Naive thymus-derived CD4-positive, alpha-beta T cell (primary cell): ENCODE measurements at regions not wholly inside any gene's neighbourhood (a gene's known extent, or its start where the extent isn't known, plus 50 kb on each side); places are given as distances from the start of the nearest gene placed in this dataset.

Source experiments
- ATAC-seq: fragments of 150-1000 bp; cut with Tn5 transposase; 2 replicates; pipeline ENCODE4 v1.10.0; 2021; ENCODE audit warnings: mild to moderate bottlenecking, moderate library complexity
- CTCF ChIA-PET: fragments of 350-600 bp; sonication (Branson Sonifier 250); formaldehyde crosslinking; loops from one replicate; lab custom pipeline; 2021; ENCODE audit warnings: antibody characterized with exemption; lab: Charles Lee
- POLR2A ChIA-PET: fragments of 350-600 bp; sonication (Branson Sonifier 250); formaldehyde crosslinking; loops from one replicate; lab custom pipeline; 2021; ENCODE audit warnings: antibody characterized with exemption, inconsistent platforms; lab: Charles Lee
- DNase-seq, 9 donors: peaks; one replicate each; pipeline versions ENCODE4 v3.0.0 to v3.0.0-alpha.2; 2020 to 2022; ENCODE audit warnings: mixed read lengths in 1 of 9
- H3K27ac ChIP-seq: one replicate; pipeline ENCODE4 v1.7.0; 2013; ENCODE audit warnings: mild to moderate bottlenecking, low read depth, low read length, moderate library complexity
- H3K27me3 ChIP-seq, 2 donors: one replicate each; pipeline ENCODE4 v1.7.0; 2013; ENCODE audit warnings: low read length in 2 of 2, mild to moderate bottlenecking in 2 of 2, moderate library complexity in 2 of 2; ENCODE audit not compliant: control insufficient read depth in 2 of 2, insufficient read depth in 2 of 2
- H3K36me3 ChIP-seq, 3 experiments: 1 replicate in 2 of 3; 2 replicates in 1 of 3; pipeline ENCODE4 v1.7.0; 2013; ENCODE audit warnings: low read length in 3 of 3, mild to moderate bottlenecking in 3 of 3, moderate library complexity in 1 of 3; ENCODE audit not compliant: insufficient read depth in 3 of 3, control insufficient read depth in 2 of 3
- H3K4me1 ChIP-seq, 2 donors: one replicate each; pipeline ENCODE4 v1.7.0; 2013; ENCODE audit warnings: low read length in 2 of 2, mild to moderate bottlenecking in 2 of 2, moderate library complexity in 1 of 2; ENCODE audit not compliant: control insufficient read depth in 2 of 2, insufficient read depth in 2 of 2
- H3K4me3 ChIP-seq: 2 replicates; pipeline ENCODE4 v1.7.0; 2013; ENCODE audit warnings: mild to moderate bottlenecking, low read length
- H3K9me3 ChIP-seq, 3 experiments: 1 replicate in 2 of 3; 2 replicates in 1 of 3; pipeline ENCODE4 v1.7.0; 2013; ENCODE audit warnings: low read length in 3 of 3; ENCODE audit not compliant: control insufficient read depth in 2 of 3
- H3K27ac Mint-ChIP-seq, 9 donors: one replicate each; pipeline ENCODE4 v1.8.0; 2020 to 2022; ENCODE audit warnings: mixed read lengths in 9 of 9, mild to moderate bottlenecking in 8 of 9, moderate library complexity in 5 of 9, inconsistent platforms in 2 of 9
- H3K27me3 Mint-ChIP-seq, 5 donors: one replicate each; pipeline ENCODE4 v1.8.0; 2021 to 2022; ENCODE audit warnings: mixed read lengths in 5 of 5, mild to moderate bottlenecking in 1 of 5
- H3K36me3 Mint-ChIP-seq, 5 donors: one replicate each; pipeline ENCODE4 v1.8.0; 2020 to 2022; ENCODE audit warnings: mixed read lengths in 5 of 5, mild to moderate bottlenecking in 3 of 5, inconsistent platforms in 1 of 5
- H3K4me1 Mint-ChIP-seq, 7 donors: one replicate each; pipeline ENCODE4 v1.8.0; 2020 to 2022; ENCODE audit warnings: mixed read lengths in 7 of 7, mild to moderate bottlenecking in 3 of 7, inconsistent platforms in 1 of 7
- H3K4me3 Mint-ChIP-seq, 10 donors: one replicate each; pipeline ENCODE4 v1.8.0; 2020 to 2022; ENCODE audit warnings: mild to moderate bottlenecking in 10 of 10, mixed read lengths in 10 of 10, moderate library complexity in 6 of 10, inconsistent platforms in 2 of 10
- H3K9me3 Mint-ChIP-seq, 11 donors: one replicate each; pipeline ENCODE4 v1.8.0; 2020 to 2022; ENCODE audit warnings: mixed read lengths in 11 of 11, mild to moderate bottlenecking in 4 of 11, inconsistent platforms in 1 of 11, moderate library complexity in 1 of 11
- intact Hi-C, 2 donors: fragments of 100-400 bp; cut with micrococcal nuclease; formaldehyde crosslinking; loops; one replicate each; pipeline ENCODE4 v1.15.1; 2023

GRCh38 chr3:150357923-150358607 lies 50.0 kb upstream of the TSC22D2 start:
- ChIA-PET POLR2A (no interaction called here), CTCF (interaction anchor here (0.6 kb wide), 2 partner anchors 42 to 619 kb away, joined by 3 read pairs; no protein-coding TSS in a partner anchor)
- H3K27me3 Mint-ChIP-seq, result peaks cover 0 to 2% (median 0%) of the 10 kb centered on the region in 5 donors
- DNase-seq (no peak), ATAC-seq (no peak)
- Histone ChIP-seq H3K4me3 (no peak overlapping the region), H3K36me3 (no peaks in the 10 kb centered on the region), H3K27ac (no peak overlapping the region), H3K4me1 (no peaks in the 10 kb centered on the region), H3K9me3 (no peaks in the 10 kb centered on the region), H3K27me3 (no peaks in the 10 kb centered on the region)
- intact Hi-C loops, result no loop called here
- H3K4me3 Mint-ChIP-seq, result no peak overlapping the region
- no peaks in the 10 kb centered on the region for H3K4me1 Mint-ChIP-seq
- no peaks in the 10 kb centered on the region for H3K9me3 Mint-ChIP-seq
- no peak overlapping the region for H3K27ac Mint-ChIP-seq
- no peaks in the 10 kb centered on the region for H3K36me3 Mint-ChIP-seq

GRCh38 chr3:150357140-150357539 lies 51.0 kb upstream of the TSC22D2 start:
- ATAC-seq, result no peak
- POLR2A ChIA-PET, result no interaction called here
- Histone ChIP-seq H3K9me3 (no peaks in the 10 kb centered on the region), H3K4me1 (no peaks in the 10 kb centered on the region), H3K36me3 (no peaks in the 10 kb centered on the region), H3K4me3 (no peak overlapping the region), H3K27me3 (no peaks in the 10 kb centered on the region), H3K27ac (no peak overlapping the region)
- H3K36me3 Mint-ChIP-seq, result no peaks in the 10 kb centered on the region
- no peaks in the 10 kb centered on the region for H3K9me3 Mint-ChIP-seq
- intact Hi-C loops, result no loop called here
- CTCF ChIA-PET, result no interaction called here
- peaks cover 0 to 2% (median 0%) of the 10 kb centered on the region in 5 donors for H3K27me3 Mint-ChIP-seq
- H3K4me3 Mint-ChIP-seq, result no peak overlapping the region
- no peak overlapping the region for H3K27ac Mint-ChIP-seq
- DNase-seq, result no peak
- no peaks in the 10 kb centered on the region for H3K4me1 Mint-ChIP-seq

GRCh38 chr3:150355574-150355973 lies 52.5 kb upstream of the TSC22D2 start:
- H3K27ac Mint-ChIP-seq, result no peak overlapping the region
- no peaks in the 10 kb centered on the region for H3K36me3 Mint-ChIP-seq
- H3K4me1 ChIP-seq, result no peaks in the 10 kb centered on the region
- ATAC-seq (no peak), DNase-seq (no peak)
- no peaks in the 10 kb centered on the region for H3K4me1 Mint-ChIP-seq
- intact Hi-C loops, result no loop called here
- no peaks in the 10 kb centered on the region for H3K9me3 ChIP-seq
- no peak overlapping the region for H3K4me3 ChIP-seq
- no peak overlapping the region for H3K4me3 Mint-ChIP-seq
- ChIA-PET CTCF (no interaction called here), POLR2A (no interaction called here)
- H3K27ac ChIP-seq, result no peak overlapping the region
- no peaks in the 10 kb centered on the region for H3K36me3 ChIP-seq
- H3K9me3 Mint-ChIP-seq, result no peaks in the 10 kb centered on the region
- H3K27me3 ChIP-seq, result no peaks in the 10 kb centered on the region
- H3K27me3 Mint-ChIP-seq, result peaks cover 0 to 2% (median 0%) of the 10 kb centered on the region in 5 donors

GRCh38 chr3:150352931-150353330 lies 55.2 kb upstream of the TSC22D2 start:
- no peaks in the 10 kb centered on the region for H3K4me1 ChIP-seq
- POLR2A ChIA-PET, result no interaction called here
- no peaks in the 10 kb centered on the region for H3K9me3 Mint-ChIP-seq
- no peaks in the 10 kb centered on the region for H3K27me3 ChIP-seq
- H3K9me3 ChIP-seq, result no peaks in the 10 kb centered on the region
- no peaks in the 10 kb centered on the region for H3K36me3 Mint-ChIP-seq
- H3K27ac ChIP-seq, result no peak overlapping the region
- H3K4me1 Mint-ChIP-seq, result no peaks in the 10 kb centered on the region
- H3K36me3 ChIP-seq, result no peaks in the 10 kb centered on the region
- no peak overlapping the region for H3K4me3 ChIP-seq
- ATAC-seq (no peak), DNase-seq (no peak)
- CTCF ChIA-PET, result no interaction called here
- H3K27ac Mint-ChIP-seq, result no peak overlapping the region
- intact Hi-C loops, result no loop called here
- H3K4me3 Mint-ChIP-seq, result no peak overlapping the region
- H3K27me3 Mint-ChIP-seq, result peaks cover 0 to 8% (median 2%) of the 10 kb centered on the region in 5 donors

- Mint-ChIP-seq H3K9me3 (no peaks in the 10 kb centered on the region), H3K4me3 (no peak overlapping the region), H3K4me1 (no peaks in the 10 kb centered on the region), H3K27me3 (peaks cover 0 to 10% (median 4%) of the 10 kb centered on the region in 5 donors), H3K36me3 (no peaks in the 10 kb centered on the region), H3K27ac (no peak overlapping the region)
- POLR2A ChIA-PET, result no interaction called here
- H3K36me3 ChIP-seq, result no peaks in the 10 kb centered on the region
- H3K4me3 ChIP-seq, result no peak overlapping the region
- CTCF ChIA-PET, result no interaction called here
- H3K4me1 ChIP-seq, result no peaks in the 10 kb centered on the region
- no peak overlapping the region for H3K27ac ChIP-seq
- no peaks in the 10 kb centered on the region for H3K27me3 ChIP-seq
- intact Hi-C loops, result no loop called here
- DNase-seq (no peak), ATAC-seq (no peak)
- H3K9me3 ChIP-seq, result no peaks in the 10 kb centered on the region
Observed at GRCh38 chr3:150351398-150351797, 56.7 kb upstream of the TSC22D2 start.

GRCh38 chr3:150349314-150350097 lies 58.6 kb upstream of the TSC22D2 start:
- intact Hi-C loops, result no loop called here
- Histone ChIP-seq H3K27ac (no peak overlapping the region), H3K9me3 (no peaks in the 10 kb centered on the region), H3K4me1 (no peaks in the 10 kb centered on the region), H3K27me3 (no peaks in the 10 kb centered on the region), H3K36me3 (no peaks in the 10 kb centered on the region), H3K4me3 (no peak overlapping the region)
- POLR2A ChIA-PET, result no interaction called here
- no peak for DNase-seq
- H3K27me3 Mint-ChIP-seq, result peaks cover 3 to 17% (median 13%) of the 10 kb centered on the region in 5 donors
- no peak overlapping the region for H3K27ac Mint-ChIP-seq
- ATAC-seq, result no peak
- no peaks in the 10 kb centered on the region for H3K36me3 Mint-ChIP-seq
- CTCF ChIA-PET, result no interaction called here
- H3K9me3 Mint-ChIP-seq, result no peaks in the 10 kb centered on the region
- no peaks in the 10 kb centered on the region for H3K4me1 Mint-ChIP-seq
- no peak overlapping the region for H3K4me3 Mint-ChIP-seq

- DNase-seq (no peak), ATAC-seq (no peak)
- intact Hi-C loops, result no loop called here
- Mint-ChIP-seq H3K9me3 (no peaks in the 10 kb centered on the region), H3K27ac (no peak overlapping the region), H3K27me3 (peaks cover 7 to 21% (median 11%) of the 10 kb centered on the region in 5 donors), H3K4me3 (no peak overlapping the region), H3K36me3 (no peaks in the 10 kb centered on the region), H3K4me1 (no peaks in the 10 kb centered on the region)
- Histone ChIP-seq H3K9me3 (no peaks in the 10 kb centered on the region), H3K4me3 (no peak overlapping the region), H3K27ac (no peak overlapping the region), H3K27me3 (no peaks in the 10 kb centered on the region), H3K4me1 (no peaks in the 10 kb centered on the region), H3K36me3 (no peaks in the 10 kb centered on the region)
- CTCF ChIA-PET, result no interaction called here
- POLR2A ChIA-PET, result no interaction called here
Observed at GRCh38 chr3:150348500-150348899, 59.6 kb upstream of the TSC22D2 start.
